ENCODE measurements at regions not wholly inside any gene's neighbourhood (a gene's known extent, or its start where the extent isn't known, plus 50 kb on each side); places are given as distances from the start of the nearest gene placed in this dataset.

GRCh38 chr13:90641884-90642283 is 705.6 kb upstream of the MIR17HG start:
- TF ChIP-seq CTCF (IDR thresholded peaks at IDR 0.05) (no peak), EZH2 (IDR thresholded peaks at IDR 0.05) (no peak), EZH2phosphoT487 (IDR thresholded peaks at IDR 0.05) (no peak)

Data from neural progenitor cell (in vitro differentiated cells).